Neural crest cell (in vitro differentiated cells): ENCODE measurements at regions not wholly inside any gene's neighbourhood (a gene's known extent, or its start where the extent isn't known, plus 50 kb on each side); places are given as distances from the start of the nearest gene placed in this dataset.

ENCODE experiments used
- DNase-seq: peaks from one replicate; pipeline ENCODE4 v3.0.0; 2021; ENCODE audit warnings: low read depth, mixed read lengths, low spot score
- H3K27ac Mint-ChIP-seq: one replicate; pipeline ENCODE4 v1.8.0; 2021; ENCODE audit warnings: mild to moderate bottlenecking, mixed read lengths; ENCODE audit not compliant: unreplicated experiment
- H3K27me3 Mint-ChIP-seq: 2 replicates; pipeline ENCODE4 v1.8.0; 2021; ENCODE audit warnings: low read depth, mild to moderate bottlenecking, mixed read lengths
- H3K36me3 Mint-ChIP-seq: 2 replicates; pipeline ENCODE4 v1.8.0; 2021; ENCODE audit warnings: low read depth, mild to moderate bottlenecking, mixed read lengths
- H3K4me1 Mint-ChIP-seq: 2 replicates; pipeline ENCODE4 v1.8.0; 2021; ENCODE audit warnings: mixed read lengths
- H3K4me3 Mint-ChIP-seq: one replicate; pipeline ENCODE4 v1.8.0; 2021; ENCODE audit warnings: mild to moderate bottlenecking, mixed read lengths
- H3K9me3 Mint-ChIP-seq: 2 replicates; pipeline ENCODE4 v1.8.0; 2021; ENCODE audit warnings: mixed read lengths
- TF ChIP-seq, protein P1 (sequence below): fragments of 200-600 bp; sonication (generic); conservative IDR thresholded peaks from 2 replicates; pipeline ENCODE4 v1.5.0; 2021; ENCODE audit warnings: antibody characterized with exemption, mild to moderate bottlenecking

DNA sequence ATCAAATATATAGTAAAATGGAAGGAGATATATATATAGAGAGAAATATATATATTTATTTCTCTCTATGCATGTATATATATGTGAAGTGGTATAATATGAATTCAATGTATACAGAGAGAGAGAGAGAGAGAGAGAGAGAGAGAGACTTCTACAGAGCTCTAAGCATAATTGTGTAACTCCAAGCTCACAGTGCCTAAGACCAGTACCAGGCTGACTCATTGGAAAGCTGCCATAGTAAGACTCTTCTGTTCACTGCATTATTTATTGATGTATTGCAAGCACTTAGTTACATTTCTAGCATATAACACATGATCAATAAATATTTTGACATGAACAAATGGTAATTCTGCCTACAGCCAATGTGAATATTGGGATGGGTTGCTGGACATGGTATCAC, 1734.7 kb downstream of the SLITRK1 start:
- H3K9me3 Mint-ChIP-seq: no peaks in the 10 kb centered on the region
- no peak for DNase-seq
- H3K4me3 Mint-ChIP-seq: no peak overlapping the region
- no peak overlapping the region for H3K27ac Mint-ChIP-seq
- no peaks in the 10 kb centered on the region for H3K27me3 Mint-ChIP-seq
- TF ChIP-seq, protein P1, sequence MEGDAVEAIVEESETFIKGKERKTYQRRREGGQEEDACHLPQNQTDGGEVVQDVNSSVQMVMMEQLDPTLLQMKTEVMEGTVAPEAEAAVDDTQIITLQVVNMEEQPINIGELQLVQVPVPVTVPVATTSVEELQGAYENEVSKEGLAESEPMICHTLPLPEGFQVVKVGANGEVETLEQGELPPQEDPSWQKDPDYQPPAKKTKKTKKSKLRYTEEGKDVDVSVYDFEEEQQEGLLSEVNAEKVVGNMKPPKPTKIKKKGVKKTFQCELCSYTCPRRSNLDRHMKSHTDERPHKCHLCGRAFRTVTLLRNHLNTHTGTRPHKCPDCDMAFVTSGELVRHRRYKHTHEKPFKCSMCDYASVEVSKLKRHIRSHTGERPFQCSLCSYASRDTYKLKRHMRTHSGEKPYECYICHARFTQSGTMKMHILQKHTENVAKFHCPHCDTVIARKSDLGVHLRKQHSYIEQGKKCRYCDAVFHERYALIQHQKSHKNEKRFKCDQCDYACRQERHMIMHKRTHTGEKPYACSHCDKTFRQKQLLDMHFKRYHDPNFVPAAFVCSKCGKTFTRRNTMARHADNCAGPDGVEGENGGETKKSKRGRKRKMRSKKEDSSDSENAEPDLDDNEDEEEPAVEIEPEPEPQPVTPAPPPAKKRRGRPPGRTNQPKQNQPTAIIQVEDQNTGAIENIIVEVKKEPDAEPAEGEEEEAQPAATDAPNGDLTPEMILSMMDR: no peak
- no peaks in the 10 kb centered on the region for H3K4me1 Mint-ChIP-seq
- no peaks in the 10 kb centered on the region for H3K36me3 Mint-ChIP-seq

DNA sequence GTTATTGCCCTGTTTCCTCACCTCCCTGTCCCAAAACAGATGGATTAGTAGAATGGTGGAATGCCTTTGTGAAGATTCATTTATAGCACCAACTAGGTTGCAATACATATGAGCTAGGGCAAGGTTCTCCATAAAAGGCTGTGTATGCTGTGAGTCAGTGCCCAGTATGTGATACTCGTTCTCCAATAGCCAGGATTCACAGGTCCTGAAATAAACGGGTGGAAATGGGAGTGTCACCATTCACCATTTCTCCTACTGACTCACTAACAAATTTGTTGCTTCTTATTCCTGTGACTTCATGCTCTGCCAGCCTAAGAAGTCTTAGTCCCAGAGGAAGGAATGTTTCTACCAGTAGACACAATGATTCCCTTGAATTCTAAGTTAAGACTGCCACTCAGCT, 1745.4 kb downstream of the SLITRK1 start:
- no peak for DNase-seq
- TF ChIP-seq, protein P1: no peak
- no peaks in the 10 kb centered on the region for H3K9me3 Mint-ChIP-seq
- H3K27me3 Mint-ChIP-seq: no peaks in the 10 kb centered on the region
- no peak overlapping the region for H3K27ac Mint-ChIP-seq
- H3K36me3 Mint-ChIP-seq: no peaks in the 10 kb centered on the region
- H3K4me1 Mint-ChIP-seq: no peaks in the 10 kb centered on the region
- no peak overlapping the region for H3K4me3 Mint-ChIP-seq

DNA sequence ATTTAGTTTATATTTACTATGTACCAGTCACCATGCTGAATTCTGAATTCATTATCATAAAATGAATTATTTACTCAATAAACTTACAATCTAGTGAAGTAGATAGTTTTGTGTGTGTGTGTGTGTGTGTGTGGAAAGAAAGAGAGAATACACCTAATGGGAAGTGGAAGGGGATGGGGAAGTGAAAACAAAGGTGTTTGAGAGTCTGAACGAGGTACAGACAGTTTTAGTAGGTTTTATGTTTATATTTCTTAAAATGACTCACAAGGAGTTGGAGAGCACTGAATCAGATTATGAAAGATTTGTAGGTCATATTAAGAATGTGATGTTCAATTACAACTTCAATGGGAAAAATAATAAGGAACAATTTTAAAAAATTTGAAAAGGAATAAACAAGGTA, 1753.0 kb downstream of the SLITRK1 start:
- TF ChIP-seq, protein P1: no peak
- Mint-ChIP-seq H3K9me3 (no peaks in the 10 kb centered on the region), H3K4me1 (no peaks in the 10 kb centered on the region), H3K27ac (no peak overlapping the region), H3K36me3 (no peaks in the 10 kb centered on the region), H3K4me3 (no peak overlapping the region), H3K27me3 (no peaks in the 10 kb centered on the region)
- DNase-seq: no peak

DNA sequence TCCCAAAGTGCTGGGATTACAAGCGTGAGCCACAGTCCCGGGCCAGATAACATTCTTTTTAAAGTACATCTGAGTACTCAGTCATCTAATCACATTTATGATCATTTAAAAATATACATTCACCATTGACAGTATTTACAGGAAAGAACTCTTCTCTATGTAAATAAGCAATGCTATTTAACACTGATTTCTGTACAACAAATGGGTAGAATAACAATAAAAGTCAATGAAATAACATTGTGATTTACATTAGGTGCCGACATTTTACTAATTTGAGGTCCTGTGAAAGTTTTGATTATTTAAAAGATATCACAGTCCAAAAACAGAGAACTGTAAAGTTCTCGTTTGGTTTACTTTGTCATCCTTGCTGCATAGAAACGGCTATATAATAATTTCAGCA, 1763.7 kb downstream of the SLITRK1 start:
- H3K27ac Mint-ChIP-seq: no peak overlapping the region
- H3K27me3 Mint-ChIP-seq: no peaks in the 10 kb centered on the region
- no peak overlapping the region for H3K4me3 Mint-ChIP-seq
- H3K36me3 Mint-ChIP-seq: no peaks in the 10 kb centered on the region
- no peaks in the 10 kb centered on the region for H3K9me3 Mint-ChIP-seq
- DNase-seq: no peak
- no peaks in the 10 kb centered on the region for H3K4me1 Mint-ChIP-seq
- TF ChIP-seq, protein P1: no peak

DNA sequence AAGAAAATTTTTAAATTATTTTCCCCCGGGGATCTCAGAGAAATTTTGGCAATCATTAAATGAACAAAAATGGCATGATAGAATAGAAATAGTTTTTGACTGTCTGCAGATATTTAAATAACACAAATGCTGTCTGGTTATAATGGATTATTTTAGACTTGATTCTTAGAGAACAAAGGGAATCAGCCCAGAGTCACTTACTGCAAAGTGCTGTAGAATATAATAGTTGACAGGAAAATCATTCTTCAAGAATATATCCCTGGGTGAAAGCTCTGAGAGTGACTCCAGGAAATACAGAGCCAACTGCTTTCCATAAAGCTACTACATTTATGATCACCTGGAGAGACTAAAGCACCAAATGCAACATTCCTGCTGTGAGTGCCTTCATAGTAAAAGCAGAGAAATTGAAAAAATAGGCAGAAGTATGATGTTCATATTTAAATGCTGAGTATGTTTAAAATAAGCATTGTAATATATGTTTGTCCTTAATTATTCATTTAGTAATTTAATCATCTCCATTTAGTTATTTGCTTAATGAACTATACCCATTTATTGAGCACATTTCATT, 1765.8 kb downstream of the SLITRK1 start:
- DNase-seq: no peak
- H3K4me3 Mint-ChIP-seq: no peak overlapping the region
- TF ChIP-seq, protein P1: no peak
- no peaks in the 10 kb centered on the region for H3K27me3 Mint-ChIP-seq
- H3K4me1 Mint-ChIP-seq: no peaks in the 10 kb centered on the region
- no peaks in the 10 kb centered on the region for H3K36me3 Mint-ChIP-seq
- H3K27ac Mint-ChIP-seq: no peak overlapping the region
- no peaks in the 10 kb centered on the region for H3K9me3 Mint-ChIP-seq

DNA sequence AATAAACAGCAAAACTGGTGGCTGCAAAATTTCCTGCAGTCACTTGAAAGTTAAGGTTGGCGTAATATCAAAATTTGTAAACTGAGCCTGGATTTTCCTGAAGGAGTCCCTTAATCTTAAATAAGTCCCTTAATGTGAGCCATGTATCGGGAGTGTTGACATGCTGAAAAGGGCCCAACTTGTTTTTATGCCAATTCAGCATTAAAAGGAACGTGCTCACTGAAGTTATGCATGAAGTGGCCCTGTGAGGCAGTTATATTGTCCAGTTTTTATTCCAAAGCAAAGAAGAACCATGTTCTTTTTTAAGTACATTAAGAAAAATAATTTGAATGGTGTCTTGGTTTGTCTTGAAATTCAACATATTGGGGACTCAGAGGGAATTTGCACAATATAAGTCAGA, 1766.9 kb downstream of the SLITRK1 start:
- Mint-ChIP-seq H3K27me3 (no peaks in the 10 kb centered on the region), H3K9me3 (no peaks in the 10 kb centered on the region), H3K27ac (no peak overlapping the region), H3K4me3 (no peak overlapping the region), H3K4me1 (no peaks in the 10 kb centered on the region), H3K36me3 (no peaks in the 10 kb centered on the region)
- TF ChIP-seq, protein P1: no peak
- no peak for DNase-seq
